CD14-positive monocyte (primary cell): ENCODE measurements at regions not wholly inside any gene's neighbourhood (a gene's known extent, or its start where the extent isn't known, plus 50 kb on each side); places are given as distances from the start of the nearest gene placed in this dataset.

Source experiments
- DNase-seq, 3 donors: peaks; one replicate each; pipeline ENCODE4 v3.0.0-alpha.2; 2011 to 2022
- H2AFZ ChIP-seq: 2 replicates; pipeline ENCODE4 v1.6.0; 2012; ENCODE audit warnings: mild to moderate bottlenecking, low read depth, low read length, inconsistent platforms; ENCODE audit not compliant: insufficient read depth, poor library complexity, severe bottlenecking
- H3K27ac ChIP-seq, 2 donors: 1 replicate in 1 of 2; 2 replicates in 1 of 2; pipeline ENCODE4 v1.5.1; 2012 to 2013; ENCODE audit warnings: low read length in 2 of 2, control low read depth in 1 of 2, inconsistent platforms in 1 of 2, low read depth in 1 of 2, mild to moderate bottlenecking in 1 of 2
- H3K27me3 ChIP-seq, 2 donors: one replicate each; pipeline versions ENCODE4 v1.6.0 to v1.6.1; 2011 to 2013; ENCODE audit warnings: low read length in 2 of 2; ENCODE audit not compliant: control insufficient read depth in 2 of 2, insufficient read depth in 2 of 2
- H3K36me3 ChIP-seq, 2 donors: replicated peaks in 1 of 2; 1 replicate in 1 of 2; 2 replicates in 1 of 2; pipeline versions ENCODE4 v1.5.1 to v1.6.1; 2012 to 2013; ENCODE audit warnings: low read length in 2 of 2, control low read depth in 1 of 2, inconsistent platforms in 1 of 2, mild to moderate bottlenecking in 1 of 2; ENCODE audit not compliant: insufficient read depth in 2 of 2, control insufficient read depth in 1 of 2
- H3K4me1 ChIP-seq, 2 donors: 1 replicate in 1 of 2; 2 replicates in 1 of 2; pipeline versions ENCODE4 v1.5.1 to v1.6.1; 2012 to 2013; ENCODE audit warnings: low read length in 2 of 2, control low read depth in 1 of 2, inconsistent platforms in 1 of 2, mild to moderate bottlenecking in 1 of 2, moderate library complexity in 1 of 2; ENCODE audit not compliant: insufficient read depth in 2 of 2, control insufficient read depth in 1 of 2
- H3K4me2 ChIP-seq: replicated peaks from 2 replicates; pipeline ENCODE3; 2012; ENCODE audit warnings: low read length, moderate library complexity, mild to moderate bottlenecking; ENCODE audit not compliant: poor library complexity, severe bottlenecking; ENCODE audit errors: extremely low read depth
- H3K4me3 ChIP-seq, 3 experiments: fragments of 200-600 bp in 1 of 3; sonication (generic) in 1 of 3; replicated peaks in 1 of 3; 1 replicate in 2 of 3; 2 replicates in 1 of 3; pipeline ENCODE4 v1.5.1; 2011 to 2013; ENCODE audit warnings: low read length in 3 of 3, mild to moderate bottlenecking in 3 of 3, control low read depth in 2 of 3, low read depth in 2 of 3, inconsistent platforms in 1 of 3, moderate library complexity in 1 of 3
- H3K79me2 ChIP-seq: 2 replicates; pipeline ENCODE4 v1.6.0; 2012; ENCODE audit warnings: mild to moderate bottlenecking, control low read depth, inconsistent platforms, low read length, moderate library complexity; ENCODE audit not compliant: insufficient read depth
- H3K9ac ChIP-seq: 2 replicates; pipeline ENCODE4 v1.6.0; 2017; ENCODE audit warnings: low read length, mild to moderate bottlenecking; ENCODE audit not compliant: insufficient read depth, poor library complexity, severe bottlenecking
- H3K9me3 ChIP-seq, 2 donors: replicated peaks in 1 of 2; 1 replicate in 1 of 2; 2 replicates in 1 of 2; pipeline versions ENCODE4 v1.5.1 to v1.6.1; 2012 to 2013; ENCODE audit warnings: low read length in 2 of 2, control low read depth in 1 of 2; ENCODE audit not compliant: control insufficient read depth in 1 of 2, insufficient read depth in 1 of 2
- H4K20me1 ChIP-seq: 2 replicates; pipeline ENCODE4 v1.6.0; 2012; ENCODE audit warnings: mild to moderate bottlenecking, low read length, control low read depth, moderate library complexity; ENCODE audit not compliant: insufficient read depth
- H3K27ac Mint-ChIP-seq, 7 donors: one replicate each; pipeline ENCODE4 v1.8.0; 2020; ENCODE audit warnings: mild to moderate bottlenecking in 7 of 7, mixed read lengths in 7 of 7, moderate library complexity in 6 of 7, inconsistent platforms in 2 of 7
- H3K27me3 Mint-ChIP-seq, 3 donors: one replicate each; pipeline ENCODE4 v1.8.0; 2021 to 2022; ENCODE audit warnings: low read depth in 3 of 3, mild to moderate bottlenecking in 3 of 3, mixed read lengths in 3 of 3, moderate library complexity in 3 of 3, inconsistent platforms in 1 of 3
- H3K36me3 Mint-ChIP-seq, 2 donors: one replicate each; pipeline ENCODE4 v1.8.0; 2020; ENCODE audit warnings: mixed read lengths in 2 of 2, inconsistent platforms in 1 of 2, mild to moderate bottlenecking in 1 of 2
- H3K4me1 Mint-ChIP-seq: one replicate; pipeline ENCODE4 v1.8.0; 2020; ENCODE audit warnings: mild to moderate bottlenecking, mixed read lengths
- H3K4me3 Mint-ChIP-seq, 2 donors: one replicate each; pipeline ENCODE4 v1.8.0; 2020; ENCODE audit warnings: mild to moderate bottlenecking in 2 of 2, mixed read lengths in 2 of 2, moderate library complexity in 1 of 2
- H3K9me3 Mint-ChIP-seq, 7 donors: one replicate each; pipeline ENCODE4 v1.8.0; 2020 to 2022; ENCODE audit warnings: mixed read lengths in 7 of 7, mild to moderate bottlenecking in 6 of 7, moderate library complexity in 6 of 7, inconsistent platforms in 2 of 7
- WGBS: methylation state at CpG from one replicate; pipeline ENCODE4 v1.1.5; 2013; ENCODE audit warnings: missing lambda C conversion rate; ENCODE audit not compliant: insufficient coverage; 5-methylcytosine and 5-hydroxymethylcytosine counted together
- intact Hi-C, 2 donors: fragments of 100-400 bp; cut with micrococcal nuclease; formaldehyde crosslinking; loops; one replicate each; pipeline versions ENCODE4 v1.15.0 to v1.15.1; 2023
- TF ChIP-seq, protein P1 (sequence below): fragments of 200-600 bp; IDR thresholded peaks from one replicate; pipeline ENCODE4 v1.8.0; 2022; ENCODE audit warnings: antibody characterized with exemption, mild to moderate bottlenecking

DNA sequence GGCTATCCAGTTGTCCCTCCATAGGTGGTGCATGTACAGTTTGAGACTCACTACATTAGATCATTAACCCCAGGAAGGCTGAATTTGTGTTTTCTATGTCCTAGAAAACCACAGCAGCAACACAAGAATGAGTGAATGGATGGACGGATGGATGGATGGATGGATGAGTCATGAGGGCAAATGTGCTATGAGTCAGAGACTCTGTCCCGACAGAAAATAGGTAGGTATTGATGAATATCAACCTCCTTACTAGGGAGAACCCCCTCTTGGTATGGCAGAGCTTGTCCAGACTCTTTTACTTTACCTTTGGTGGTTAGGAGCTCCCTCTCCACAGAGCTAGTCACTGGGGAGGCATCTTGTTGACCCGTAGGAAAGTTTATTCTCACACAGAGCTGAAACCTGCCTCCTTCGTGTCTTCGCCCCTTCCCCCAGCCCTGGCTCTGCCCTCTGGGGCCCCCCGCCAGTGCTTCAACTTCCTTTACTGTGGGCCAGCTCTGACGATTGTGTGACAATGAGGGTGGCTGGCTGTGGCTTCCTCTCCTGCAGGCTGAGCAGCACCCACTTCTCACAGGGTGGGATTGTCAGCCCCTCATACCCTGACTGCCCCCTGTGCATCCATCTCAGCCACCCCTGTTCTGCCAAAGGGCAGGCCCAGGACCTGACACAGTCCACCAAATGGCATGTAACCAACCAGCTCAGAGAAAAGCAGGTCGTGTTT lies 145.2 kb downstream of the FOXD2 start:
- H3K27me3 Mint-ChIP-seq = peaks cover 2 to 19% (median 4%) of the 10 kb centered on the region in 3 donors
- WGBS = 10% methylated on average over 2 of the region's 8 CpGs
- no peaks in the 10 kb centered on the region for H3K4me1 ChIP-seq
- H3K9ac ChIP-seq = no peak overlapping the region
- no peak overlapping the region for H3K27ac Mint-ChIP-seq
- H3K9me3 Mint-ChIP-seq = no peaks in the 10 kb centered on the region
- H3K27ac ChIP-seq = no peak overlapping the region
- H3K4me2 ChIP-seq = no peak overlapping the region
- H2AFZ ChIP-seq = no peak overlapping the region
- no peaks in the 10 kb centered on the region for H3K36me3 ChIP-seq
- intact Hi-C loops = no loop called here
- H3K4me3 Mint-ChIP-seq = no peak overlapping the region
- H3K4me3 ChIP-seq = no peak overlapping the region
- no peak for DNase-seq
- H3K4me1 Mint-ChIP-seq = no peaks in the 10 kb centered on the region
- H3K36me3 Mint-ChIP-seq = no peaks in the 10 kb centered on the region
- H3K27me3 ChIP-seq = peaks cover 0 to 2% of the 10 kb centered on the region in 2 donors
- no peaks in the 10 kb centered on the region for H3K79me2 ChIP-seq
- TF ChIP-seq, protein P1, sequence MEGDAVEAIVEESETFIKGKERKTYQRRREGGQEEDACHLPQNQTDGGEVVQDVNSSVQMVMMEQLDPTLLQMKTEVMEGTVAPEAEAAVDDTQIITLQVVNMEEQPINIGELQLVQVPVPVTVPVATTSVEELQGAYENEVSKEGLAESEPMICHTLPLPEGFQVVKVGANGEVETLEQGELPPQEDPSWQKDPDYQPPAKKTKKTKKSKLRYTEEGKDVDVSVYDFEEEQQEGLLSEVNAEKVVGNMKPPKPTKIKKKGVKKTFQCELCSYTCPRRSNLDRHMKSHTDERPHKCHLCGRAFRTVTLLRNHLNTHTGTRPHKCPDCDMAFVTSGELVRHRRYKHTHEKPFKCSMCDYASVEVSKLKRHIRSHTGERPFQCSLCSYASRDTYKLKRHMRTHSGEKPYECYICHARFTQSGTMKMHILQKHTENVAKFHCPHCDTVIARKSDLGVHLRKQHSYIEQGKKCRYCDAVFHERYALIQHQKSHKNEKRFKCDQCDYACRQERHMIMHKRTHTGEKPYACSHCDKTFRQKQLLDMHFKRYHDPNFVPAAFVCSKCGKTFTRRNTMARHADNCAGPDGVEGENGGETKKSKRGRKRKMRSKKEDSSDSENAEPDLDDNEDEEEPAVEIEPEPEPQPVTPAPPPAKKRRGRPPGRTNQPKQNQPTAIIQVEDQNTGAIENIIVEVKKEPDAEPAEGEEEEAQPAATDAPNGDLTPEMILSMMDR = no peak
- no peaks in the 10 kb centered on the region for H4K20me1 ChIP-seq
- H3K9me3 ChIP-seq = no peaks in the 10 kb centered on the region

DNA sequence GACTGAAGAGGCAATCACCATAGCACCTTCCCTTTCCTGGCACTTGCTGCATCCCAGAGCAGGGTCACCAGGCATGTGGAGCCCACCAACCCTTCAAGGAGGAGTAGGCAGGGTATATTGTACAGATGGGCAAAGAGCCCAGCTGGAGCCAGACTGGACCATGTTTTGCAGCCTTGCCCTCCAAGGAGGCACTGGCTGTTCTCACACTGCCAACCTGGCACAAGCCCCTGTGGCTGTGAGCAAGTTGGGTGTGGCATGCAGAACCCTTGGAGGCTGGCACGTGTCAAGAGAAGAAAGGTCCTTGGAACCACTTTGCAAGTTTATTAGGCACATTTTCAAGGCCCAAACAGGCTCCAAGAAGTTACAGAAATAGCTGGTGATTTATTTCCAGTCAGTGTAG lies 146.4 kb downstream of the FOXD2 start:
- no peaks in the 10 kb centered on the region for H3K36me3 Mint-ChIP-seq
- WGBS = no CpG with 5 or more reads among the region's 1 CpG
- no peak overlapping the region for H3K9ac ChIP-seq

More for the DNA sequence above, 146.4 kb downstream of the FOXD2 start:
- Mint-ChIP-seq H3K4me1 (no peaks in the 10 kb centered on the region), H3K9me3 (no peaks in the 10 kb centered on the region), H3K4me3 (no peak overlapping the region), H3K27ac (no peak overlapping the region), H3K27me3 (peaks cover 1 to 16% (median 2%) of the 10 kb centered on the region in 3 donors)
- Histone ChIP-seq H3K9me3 (no peaks in the 10 kb centered on the region), H3K79me2 (no peaks in the 10 kb centered on the region), H3K4me3 (no peak overlapping the region), H3K4me1 (no peaks in the 10 kb centered on the region), H4K20me1 (no peaks in the 10 kb centered on the region), H2AFZ (no peak overlapping the region), H3K4me2 (no peak overlapping the region), H3K27ac (no peak overlapping the region), H3K27me3 (no peaks in the 10 kb centered on the region), H3K36me3 (no peaks in the 10 kb centered on the region)
- intact Hi-C loops = no loop called here
- DNase-seq = no peak
- TF ChIP-seq, protein P1 = no peak
